ENCODE measurements at regions not wholly inside any gene's neighbourhood (a gene's known extent, or its start where the extent isn't known, plus 50 kb on each side); places are given as distances from the start of the nearest gene placed in this dataset.

DNA sequence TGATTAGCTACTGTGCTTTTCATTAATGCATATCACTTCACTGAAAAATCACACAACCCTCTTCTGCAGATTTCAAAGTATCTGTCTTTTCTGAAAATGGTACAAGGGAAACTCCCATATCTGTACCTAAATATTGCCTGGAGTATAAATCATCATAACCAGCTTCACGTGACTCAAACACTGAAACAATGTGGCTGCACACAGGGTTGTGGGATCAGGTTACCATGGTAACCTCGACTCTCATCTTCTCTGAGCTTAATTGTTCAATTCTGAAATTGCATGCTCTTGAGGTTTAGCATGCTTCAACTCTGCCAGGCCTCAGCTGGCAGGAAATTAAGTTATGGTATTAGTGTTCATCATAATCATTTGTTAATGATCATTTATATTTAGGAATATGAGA is 77.5 kb upstream of the CPSF6 start:
- intact Hi-C loops (cut with DNase I), result no loop called here
- TF ChIP-seq POLR2A (IDR thresholded peaks at IDR 0.05; ENCODE audit: low read depth), result no peak
- no peak for TF ChIP-seq POLR2AphosphoS5 (IDR thresholded peaks at IDR 0.05)
- no peak overlapping the region for H3K4me3 ChIP-seq
- H3K9me3 ChIP-seq, result no peaks in the 10 kb centered on the region
- no peak for DNase-seq (ENCODE audit: extremely low spot score)
- no peak overlapping the region for H3K27ac ChIP-seq (replicated peaks in 1 of 4)
- H3K4me1 ChIP-seq, result peaks cover 0 to 6% (median 5%) of the 10 kb centered on the region in 4 donors
- H3K27me3 ChIP-seq, result no peaks in the 10 kb centered on the region
- WGBS, result 49% methylated on average over 2 of the region's 2 CpGs
- no peaks in the 10 kb centered on the region for H3K36me3 ChIP-seq

DNA sequence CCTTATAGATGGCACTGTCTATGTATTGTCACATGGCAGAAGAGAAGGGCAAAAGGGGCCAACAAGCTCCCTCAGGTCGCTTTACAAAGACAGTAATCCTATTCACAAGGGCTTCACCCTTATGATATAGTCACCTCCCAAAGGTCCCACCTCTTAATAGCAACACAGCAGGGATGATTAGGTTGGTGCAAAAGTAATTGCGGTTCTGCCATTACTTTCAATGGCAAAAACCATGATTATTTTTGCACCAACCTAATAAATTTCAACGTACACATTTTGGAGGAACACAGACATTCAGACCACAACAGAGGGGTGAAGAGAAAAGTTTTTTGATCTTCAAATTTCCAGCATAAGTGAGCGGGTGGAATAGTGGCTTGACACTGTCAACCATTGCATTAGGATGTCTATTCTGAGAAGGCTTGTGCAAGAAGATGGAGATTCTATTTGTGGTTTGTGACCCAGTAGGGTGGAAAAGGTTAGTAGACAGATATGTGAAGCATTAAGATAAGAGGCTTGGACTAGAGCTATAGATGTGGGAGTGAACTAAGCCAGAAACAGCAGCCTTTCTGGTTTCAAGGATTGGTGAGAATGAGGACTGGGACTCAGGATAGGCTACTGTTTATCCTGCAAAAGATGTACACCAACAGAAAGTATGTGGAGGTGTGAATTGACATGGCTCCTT is 75.5 kb upstream of the CPSF6 start:
- TF ChIP-seq POLR2A (IDR thresholded peaks at IDR 0.05; ENCODE audit: low read depth) (no peak), EP300 (IDR thresholded peaks at IDR 0.05) (no peak), POLR2AphosphoS5 (IDR thresholded peaks at IDR 0.05) (no peak)
- TF ChIP-seq, protein P1, sequence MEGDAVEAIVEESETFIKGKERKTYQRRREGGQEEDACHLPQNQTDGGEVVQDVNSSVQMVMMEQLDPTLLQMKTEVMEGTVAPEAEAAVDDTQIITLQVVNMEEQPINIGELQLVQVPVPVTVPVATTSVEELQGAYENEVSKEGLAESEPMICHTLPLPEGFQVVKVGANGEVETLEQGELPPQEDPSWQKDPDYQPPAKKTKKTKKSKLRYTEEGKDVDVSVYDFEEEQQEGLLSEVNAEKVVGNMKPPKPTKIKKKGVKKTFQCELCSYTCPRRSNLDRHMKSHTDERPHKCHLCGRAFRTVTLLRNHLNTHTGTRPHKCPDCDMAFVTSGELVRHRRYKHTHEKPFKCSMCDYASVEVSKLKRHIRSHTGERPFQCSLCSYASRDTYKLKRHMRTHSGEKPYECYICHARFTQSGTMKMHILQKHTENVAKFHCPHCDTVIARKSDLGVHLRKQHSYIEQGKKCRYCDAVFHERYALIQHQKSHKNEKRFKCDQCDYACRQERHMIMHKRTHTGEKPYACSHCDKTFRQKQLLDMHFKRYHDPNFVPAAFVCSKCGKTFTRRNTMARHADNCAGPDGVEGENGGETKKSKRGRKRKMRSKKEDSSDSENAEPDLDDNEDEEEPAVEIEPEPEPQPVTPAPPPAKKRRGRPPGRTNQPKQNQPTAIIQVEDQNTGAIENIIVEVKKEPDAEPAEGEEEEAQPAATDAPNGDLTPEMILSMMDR (IDR thresholded peaks at IDR 0.05), result no peak
- Histone ChIP-seq H3K4me1 (no peaks in the 10 kb centered on the region), H3K27ac (replicated peaks in 1 of 4) (no peak overlapping the region), H3K4me3 (no peak overlapping the region), H3K9me3 (no peaks in the 10 kb centered on the region), H3K36me3 (no peaks in the 10 kb centered on the region), H3K27me3 (no peaks in the 10 kb centered on the region)
- DNase-seq (ENCODE audit: extremely low spot score), result peak; percentile 42
- intact Hi-C loops (cut with DNase I), result no loop called here
- WGBS, result 89% methylated on average over 4 of the region's 4 CpGs

DNA sequence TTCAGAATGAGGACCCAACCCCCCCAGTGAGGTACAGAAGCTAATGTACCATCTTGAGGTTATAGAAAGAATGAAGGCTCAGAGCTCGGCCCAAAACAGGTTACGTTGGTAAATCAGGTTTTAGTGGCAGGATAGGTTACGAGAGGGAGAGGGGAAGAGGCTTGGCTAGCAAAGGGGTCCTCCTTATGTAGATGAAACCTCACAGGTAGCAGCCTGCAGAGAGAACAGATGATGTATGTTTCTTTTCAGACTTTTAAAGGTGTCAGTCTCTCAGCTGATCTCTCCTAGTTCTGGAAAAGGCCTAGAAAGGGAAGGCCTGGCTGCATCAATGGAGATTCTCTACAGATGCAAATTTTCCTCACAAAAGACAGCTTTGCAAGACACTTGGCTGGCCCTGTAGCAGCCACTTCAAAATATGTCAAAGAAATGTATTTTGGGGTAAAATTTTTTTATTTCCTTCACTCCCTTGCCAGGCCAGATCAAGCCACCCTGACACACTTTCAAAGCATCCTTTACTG is 71.7 kb upstream of the CPSF6 start:
- 94% methylated on average over 3 of the region's 3 CpGs for WGBS
- intact Hi-C loops (cut with DNase I), result no loop called here
- no peaks in the 10 kb centered on the region for H3K4me1 ChIP-seq
- H3K27me3 ChIP-seq, result no peaks in the 10 kb centered on the region
- TF ChIP-seq, protein P1 (IDR thresholded peaks at IDR 0.05), result no peak
- TF ChIP-seq EP300 (IDR thresholded peaks at IDR 0.05) (no peak), POLR2AphosphoS5 (IDR thresholded peaks at IDR 0.05) (no peak), POLR2A (IDR thresholded peaks at IDR 0.05; ENCODE audit: low read depth) (no peak)
- DNase-seq (ENCODE audit: extremely low spot score), result no peak
- no peaks in the 10 kb centered on the region for H3K9me3 ChIP-seq
- no peak overlapping the region for H3K27ac ChIP-seq (replicated peaks in 1 of 4)
- no peaks in the 10 kb centered on the region for H3K36me3 ChIP-seq
- no peak overlapping the region for H3K4me3 ChIP-seq

DNA sequence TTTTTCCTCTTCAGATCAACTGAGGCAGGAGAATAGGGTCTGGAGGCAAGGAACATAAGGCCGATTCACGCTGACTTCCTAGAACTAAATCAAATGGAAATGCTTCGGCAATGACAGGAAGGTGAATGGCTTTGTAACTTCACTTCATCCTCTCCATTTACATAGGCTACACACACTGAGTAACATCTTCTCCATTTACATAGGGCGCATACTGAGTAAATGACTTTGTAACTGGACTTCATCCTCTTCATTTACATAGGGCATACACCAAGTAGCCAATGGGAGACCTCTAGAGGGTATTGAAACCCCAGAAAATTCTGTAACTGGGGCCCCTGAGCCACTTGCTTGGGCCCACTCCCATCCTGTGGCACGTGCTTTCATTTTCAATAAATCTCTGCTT is 71.0 kb upstream of the CPSF6 start:
- DNase-seq (ENCODE audit: extremely low spot score), result peak; percentile 17
- TF ChIP-seq POLR2AphosphoS5 (IDR thresholded peaks at IDR 0.05) (no peak), EP300 (IDR thresholded peaks at IDR 0.05) (no peak), POLR2A (IDR thresholded peaks at IDR 0.05; ENCODE audit: low read depth) (no peak)
- TF ChIP-seq, protein P1 (IDR thresholded peaks at IDR 0.05), result no peak
- intact Hi-C loops (cut with DNase I), result no loop called here

DNA sequence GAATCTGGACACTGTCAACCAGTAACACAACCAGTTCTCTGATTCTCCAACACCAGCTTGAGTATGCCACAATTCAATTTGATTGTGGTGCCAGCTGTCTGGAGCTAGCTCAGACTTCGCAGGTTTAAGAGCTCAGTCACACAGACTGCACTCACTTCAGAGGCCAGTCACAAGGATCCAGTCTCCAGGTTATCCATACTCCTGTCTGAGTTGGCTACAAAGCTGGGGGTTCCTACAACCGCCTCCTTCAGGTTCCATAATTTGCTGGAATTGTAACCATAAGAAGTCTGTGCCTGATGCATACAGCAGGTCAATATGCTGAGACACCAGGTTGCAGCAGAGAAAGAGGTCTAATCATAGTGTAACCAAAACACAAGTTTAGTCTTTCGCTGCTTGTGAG is 70.5 kb upstream of the CPSF6 start:
- Histone ChIP-seq H3K36me3 (no peaks in the 10 kb centered on the region), H3K4me3 (no peak overlapping the region), H3K27me3 (no peaks in the 10 kb centered on the region), H3K27ac (replicated peaks in 1 of 4) (no peak overlapping the region), H3K4me1 (no peaks in the 10 kb centered on the region), H3K9me3 (no peaks in the 10 kb centered on the region)
- intact Hi-C loops (cut with DNase I), result no loop called here
- DNase-seq (ENCODE audit: extremely low spot score), result peak; percentile 34
- no peak for TF ChIP-seq EP300 (IDR thresholded peaks at IDR 0.05)
- TF ChIP-seq POLR2AphosphoS5 (IDR thresholded peaks at IDR 0.05), result no peak
- WGBS, result 97% methylated on average over 3 of the region's 3 CpGs

More for the DNA sequence above, 71.0 kb upstream of the CPSF6 start:
- Histone ChIP-seq H3K36me3 (no peaks in the 10 kb centered on the region), H3K4me1 (no peaks in the 10 kb centered on the region), H3K27ac (replicated peaks in 1 of 4) (no peak overlapping the region), H3K4me3 (no peak overlapping the region), H3K27me3 (no peaks in the 10 kb centered on the region), H3K9me3 (no peaks in the 10 kb centered on the region)
- 93% methylated on average over 5 of the region's 5 CpGs for WGBS

All from esophagus muscularis mucosa (tissue), 4 donors.